K562 (cell line): ENCODE measurements at regions not wholly inside any gene's neighbourhood (a gene's known extent, or its start where the extent isn't known, plus 50 kb on each side); places are given as distances from the start of the nearest gene placed in this dataset.

Experiments
- ATAC-seq: fragments of 200-7000 bp; cut with Tn5 transposase; 3 replicates; pipeline ENCODE4 v1.9.1; 2020; ENCODE audit warnings: moderate library complexity
- BruUV-seq: library from RNA; stranded (reverse); fragments of 400-500 nt; replicated peaks from 2 replicates; lab custom pipeline; 2021; lab: Mats Ljungman, UMichigan
- CTCF ChIA-PET: fragments of 300-600 bp; formaldehyde crosslinking; extraction: SDS; loops from one replicate; lab custom pipeline; 2021; ENCODE audit warnings: low intra/inter-chr PET ratio; lab: Yijun Ruan, JAX
- POLR2A ChIA-PET: fragments of 300-600, 350-650 bp; sonication (Branson Sonifier 250); formaldehyde crosslinking; extraction: SDS; loops from one replicate; lab custom pipeline; 2021; ENCODE audit warnings: antibody characterized with exemption, inconsistent platforms; lab: Yijun Ruan, JAX
- DNase-seq, 4 experiments: peaks; one replicate each; pipeline versions ENCODE4 v3.0.0 to v3.0.0-alpha.2; 2011 to 2018; ENCODE audit warnings: low spot score in 3 of 4, mixed read lengths in 3 of 4; ENCODE audit errors: extremely low read depth in 1 of 4
- FAIRE-seq: peaks from 2 replicates; lab custom pipeline; 2011; peaks lifted over from hg19 to GRCh38; lab: Jason Lieb, UNC
- H2AFZ ChIP-seq: 2 replicates; pipeline ENCODE4 v1.6.0; 2011; ENCODE audit warnings: low read depth, low read length, control low read depth, inconsistent platforms
- H3K27ac ChIP-seq: fragments of 200-600 bp; 3 replicates; pipeline ENCODE4 v1.8.0; 2011; ENCODE audit warnings: low read depth, mild to moderate bottlenecking, control low read depth, inconsistent platforms, low read length, moderate library complexity, mixed read lengths; ENCODE audit errors: extremely low read depth
- H3K27me3 ChIP-seq, 2 experiments: fragments of 300-600 bp in 1 of 2; 2 replicates in 1 of 2; 3 replicates in 1 of 2; pipeline versions ENCODE4 v1.6.0 to v1.8.0; 2011; ENCODE audit warnings: inconsistent platforms in 2 of 2, low read length in 2 of 2, mild to moderate bottlenecking in 1 of 2, mixed read lengths in 1 of 2, moderate library complexity in 1 of 2; ENCODE audit not compliant: control insufficient read depth in 2 of 2, insufficient read depth in 2 of 2
- H3K36me3 ChIP-seq: fragments of 300-600 bp; 3 replicates; pipeline ENCODE4 v1.8.0; 2011; ENCODE audit warnings: mild to moderate bottlenecking, low read length, inconsistent platforms; ENCODE audit not compliant: control insufficient read depth, insufficient read depth
- H3K4me1 ChIP-seq, 2 experiments: fragments of 200-600 bp in 1 of 2; replicated peaks in 1 of 2; 2 replicates in 1 of 2; 3 replicates in 1 of 2; pipeline versions ENCODE4 v1.5.1 to v1.8.0; 2011; ENCODE audit warnings: inconsistent platforms in 2 of 2, low read length in 2 of 2, mild to moderate bottlenecking in 1 of 2, mixed read lengths in 1 of 2, moderate library complexity in 1 of 2; ENCODE audit not compliant: control insufficient read depth in 2 of 2, insufficient read depth in 2 of 2
- H3K4me2 ChIP-seq: 2 replicates; pipeline ENCODE4 v1.6.1; 2011; ENCODE audit warnings: low read length, control low read depth, inconsistent platforms, mixed read lengths; ENCODE audit not compliant: insufficient read depth
- H3K4me3 ChIP-seq: fragments of 200-600 bp; sonication (generic), shearing (Covaris generic); 2 replicates; pipeline ENCODE4 v1.5.1; 2016; ENCODE audit warnings: control low read depth, inconsistent platforms
- H3K79me2 ChIP-seq: fragments of 200-600 bp; 3 replicates; pipeline ENCODE4 v1.8.0; 2011; ENCODE audit warnings: low read length, inconsistent platforms; ENCODE audit not compliant: control insufficient read depth, insufficient read depth
- H3K9ac ChIP-seq, 2 experiments: 2 replicates each; pipeline versions ENCODE4 v1.6.0 to v1.6.1; 2011; ENCODE audit warnings: low read depth in 2 of 2, low read length in 2 of 2, control low read depth in 1 of 2, inconsistent platforms in 1 of 2, mild to moderate bottlenecking in 1 of 2, mixed read lengths in 1 of 2; ENCODE audit not compliant: insufficient read depth in 1 of 2
- H3K9me1 ChIP-seq: one replicate; pipeline ENCODE4 v1.6.0; 2011; ENCODE audit warnings: inconsistent platforms, mild to moderate bottlenecking, low read length, moderate library complexity; ENCODE audit not compliant: control insufficient read depth, insufficient read depth
- H3K9me3 ChIP-seq: replicated peaks from 2 replicates; pipeline ENCODE4 v1.5.1; 2011; ENCODE audit warnings: low read depth, low read length, inconsistent platforms; ENCODE audit not compliant: control insufficient read depth, insufficient read depth
- H4K20me1 ChIP-seq: replicated peaks from 2 replicates; pipeline ENCODE4 v1.6.1; 2011; ENCODE audit warnings: low read length, inconsistent platforms, mixed read lengths; ENCODE audit not compliant: control insufficient read depth, insufficient read depth
- CREB3 ChIP-seq: fragments of 450-650 bp; conservative IDR thresholded peaks from 2 replicates; pipeline ENCODE4 v1.6.1; 2016; ENCODE audit warnings: missing genetic modification characterization, low read depth, mild to moderate bottlenecking, missing compliant biosample characterization, moderate library complexity
- DNMT1 ChIP-seq: fragments of 450-650 bp; IDR thresholded peaks from 2 replicates; pipeline ENCODE4 v1.6.1; 2016; ENCODE audit warnings: antibody characterized with exemption, mild to moderate bottlenecking
- KAT2B ChIP-seq: IDR thresholded peaks from one replicate; pipeline ENCODE4 v1.6.1; 2012; ENCODE audit warnings: low read depth, mild to moderate bottlenecking, control low read depth, inconsistent platforms, low read length, moderate library complexity
- MCM3 ChIP-seq: fragments of 450-650 bp; IDR thresholded peaks from 2 replicates; pipeline ENCODE4 v1.6.1; 2016
- NFIC ChIP-seq: fragments of 450-650 bp; IDR thresholded peaks from 2 replicates; pipeline ENCODE4 v1.6.1; 2017; ENCODE audit warnings: mild to moderate bottlenecking, inconsistent platforms
- RNF2 ChIP-seq: sonication (generic); IDR thresholded peaks from 2 replicates; pipeline ENCODE4 v1.6.1; 2016
- SRSF9 ChIP-seq: fragments of 200-400 bp; formaldehyde crosslinking; IDR thresholded peaks from 2 replicates; pipeline ENCODE4 v1.6.1; 2017; ENCODE audit warnings: low read depth, low read length, borderline replicate concordance
- TOE1 ChIP-seq, 2 experiments: fragments of 450-650 bp in 1 of 2; sonication (generic) in 1 of 2; formaldehyde crosslinking in 1 of 2; IDR thresholded peaks; 2 replicates each; pipeline versions ENCODE4 v1.7.1 to v1.8.0; 2016 to 2022; ENCODE audit warnings: borderline replicate concordance in 2 of 2, mild to moderate bottlenecking in 2 of 2, antibody characterized with exemption in 1 of 2, inconsistent platforms in 1 of 2, low read depth in 1 of 2, missing genetic modification reagents in 1 of 2, moderate library complexity in 1 of 2
- YBX1 ChIP-seq: fragments of 450-650 bp; IDR thresholded peaks from 2 replicates; pipeline ENCODE4 v1.7.1; 2016; ENCODE audit warnings: mild to moderate bottlenecking
- ZBTB5 ChIP-seq: fragments of 450-650 bp; IDR thresholded peaks from 2 replicates; pipeline ENCODE4 v1.6.1; 2017; ENCODE audit warnings: antibody characterized with exemption
- WGBS: fragments of 100-300 bp; shearing (Covaris generic); methylation state at CpG from one replicate; pipeline ENCODE4 v1.1.6; 2016; ENCODE audit warnings: low coverage, mixed read lengths; ENCODE audit not compliant: insufficient coverage; ENCODE audit errors: missing lambda C conversion rate; 5-methylcytosine and 5-hydroxymethylcytosine counted together
- in situ Hi-C: fragments of 300-500 bp; cut with MboI; formaldehyde crosslinking; loops from 4 replicates; pipeline ENCODE4 v1.15.0; 2018; ENCODE audit warnings: inconsistent platforms, mixed read lengths
- intact Hi-C: fragments of 100-400 bp; cut with micrococcal nuclease; formaldehyde crosslinking; loops from 2 replicates; pipeline ENCODE4 v1.14.2; 2022

DNA sequence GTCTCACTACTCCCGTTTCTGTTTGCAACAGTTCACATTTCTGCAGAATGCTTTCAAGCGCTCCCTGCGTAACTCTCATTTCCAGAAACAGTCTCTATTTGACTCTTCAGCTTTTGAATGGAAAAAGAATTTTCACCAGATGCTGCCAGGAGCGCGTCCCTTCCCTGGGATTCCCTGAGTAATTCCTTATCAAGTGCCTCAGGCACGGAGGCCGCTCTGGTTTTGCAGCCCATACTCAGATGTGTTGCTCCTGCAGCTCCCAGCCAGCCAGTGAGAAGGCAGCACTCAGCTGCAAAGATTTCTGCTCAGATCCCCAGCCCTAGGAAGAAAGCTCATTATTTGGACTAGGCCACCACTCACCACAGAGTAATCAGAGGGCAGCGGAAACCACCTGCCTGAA is 161.1 kb upstream of the CHST15 start (continued):
- TF ChIP-seq ZBTB5, result no peak
- TF ChIP-seq SRSF9, result no peak
- no peak for TF ChIP-seq TOE1 (IDR thresholded peaks at IDR 0.05; ENCODE audit: borderline replicate concordance)
- no peak for TF ChIP-seq TOE1 (CRISPR knock-in tag; IDR thresholded peaks at IDR 0.05; ENCODE audit: borderline replicate concordance, low read depth)
- no peak for TF ChIP-seq YBX1
- no peak for TF ChIP-seq MCM3
- TF ChIP-seq RNF2, result no peak
- no peak for TF ChIP-seq DNMT1

DNA sequence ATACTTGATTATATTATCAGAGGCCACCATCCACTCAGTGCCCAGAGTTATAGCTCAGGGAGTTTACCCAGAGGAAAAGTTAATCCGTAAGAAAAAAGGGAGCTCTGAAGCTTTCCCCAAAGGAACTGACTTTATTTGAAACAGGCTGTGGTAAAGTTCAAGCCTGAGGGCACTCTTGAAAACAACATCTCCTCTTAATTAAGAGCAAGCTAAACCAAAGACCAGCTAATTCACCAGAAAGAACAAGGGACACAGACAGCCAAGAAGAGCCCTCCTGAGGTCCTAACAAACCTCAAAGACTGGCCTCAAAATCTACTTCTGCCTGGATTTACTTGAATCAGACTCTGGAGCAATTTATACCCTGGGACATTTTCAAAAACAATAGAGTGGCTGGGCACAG is 159.6 kb upstream of the CHST15 start:
- no peak overlapping the region for H3K9ac ChIP-seq
- FAIRE-seq, result no peak
- intact Hi-C loops (loop anchor here (10.0 kb wide), 1 partner anchor 132 kb away; no protein-coding TSS in a partner anchor), in situ Hi-C loops (loop anchor here (25.0 kb wide), 1 partner anchor 784 kb away; no protein-coding TSS in a partner anchor)
- peaks cover 0 to 5% of the 10 kb centered on the region in 2 experiments; a peak in 1 of 5 replicates for H3K27me3 ChIP-seq
- ChIA-PET CTCF (no interaction called here), POLR2A (interaction anchor here (0.6 to 1.2 kb wide), 2 partner anchors 9 to 144 kb away, joined by 3 to 4 read pairs; no protein-coding TSS in a partner anchor)
- no peaks in the 10 kb centered on the region for H3K79me2 ChIP-seq
- no peaks in the 10 kb centered on the region for H3K9me3 ChIP-seq
- H3K4me2 ChIP-seq, result no peak overlapping the region
- no peaks in the 10 kb centered on the region for H4K20me1 ChIP-seq
- TF ChIP-seq CREB3 (tag) (no peak), NFIC (no peak), KAT2B (no peak)
- H3K4me3 ChIP-seq, result no peak overlapping the region
- BruUV-seq, result no TSS peak
- no peak for DNase-seq
- H3K27ac ChIP-seq, result no peak overlapping the region
- WGBS, result 0% methylated on average over 1 of the region's 1 CpG
- H3K4me1 ChIP-seq, result no peaks in the 10 kb centered on the region
- no peak overlapping the region for H2AFZ ChIP-seq
- no peaks in the 10 kb centered on the region for H3K9me1 ChIP-seq
- H3K36me3 ChIP-seq, result no peaks in the 10 kb centered on the region
- no peak for ATAC-seq
